GM12878 (cell line): ENCODE measurements at regions not wholly inside any gene's neighbourhood (a gene's known extent, or its start where the extent isn't known, plus 50 kb on each side); places are given as distances from the start of the nearest gene placed in this dataset.

Experiments
- CTCF ChIP-seq, 3 experiments: IDR thresholded peaks in 2 of 3; conservative IDR thresholded peaks in 1 of 3; 2 replicates each; pipeline ENCODE4 v1.5.1; 2011; ENCODE audit warnings: low read depth in 3 of 3, low read length in 3 of 3, mild to moderate bottlenecking in 3 of 3, control low read depth in 2 of 3, moderate library complexity in 2 of 3, inconsistent platforms in 1 of 3, mixed read lengths in 1 of 3; ENCODE audit not compliant: control insufficient read depth in 2 of 3, insufficient read depth in 1 of 3; ENCODE audit errors: extremely low read depth in 1 of 3
- HCFC1 ChIP-seq: fragments of 150-350 bp; IDR thresholded peaks from 2 replicates; pipeline ENCODE4 v1.6.1; 2014; ENCODE audit warnings: low read length
- JUND ChIP-seq: IDR thresholded peaks from 2 replicates; pipeline ENCODE4 v1.6.1; 2012; ENCODE audit warnings: low read depth, mild to moderate bottlenecking, low read length, improper control_type of control experiment, moderate library complexity
- MTA3 ChIP-seq: IDR thresholded peaks from 2 replicates; pipeline ENCODE4 v1.6.1; 2012; ENCODE audit warnings: low read length, inconsistent platforms, borderline replicate concordance
- POLR2A ChIP-seq: IDR thresholded peaks from 2 replicates; pipeline ENCODE4 v1.6.1; 2011; ENCODE audit warnings: low read depth, mild to moderate bottlenecking, low read length
- RAD21 ChIP-seq: IDR thresholded peaks from 2 replicates; pipeline ENCODE4 v1.6.1; 2011; ENCODE audit warnings: mild to moderate bottlenecking, low read depth, low read length, moderate library complexity; ENCODE audit not compliant: insufficient read depth
- SRF ChIP-seq, 2 experiments: IDR thresholded peaks; 2 replicates each; pipeline ENCODE4 v1.6.1; 2011; ENCODE audit warnings: low read depth in 2 of 2, low read length in 2 of 2, mild to moderate bottlenecking in 1 of 2, moderate library complexity in 1 of 2

- TF ChIP-seq CTCF (IDR thresholded peaks at IDR 0.05 in 2 of 3, conservative IDR thresholded peaks at IDR 0.05 in 1 of 3; ENCODE audit: control insufficient read depth in 2 of 3, extremely low read depth in 1 of 3, insufficient read depth in 1 of 3, low read depth in 3 of 3, low read length in 3 of 3) (no peak), SRF (IDR thresholded peaks at IDR 0.05; ENCODE audit: low read depth in 2 of 2, low read length in 2 of 2) (no peak), POLR2A (no peak), JUND (no peak), HCFC1 (no peak), RAD21 (no peak), MTA3 (no peak)
Observed at GRCh38 chr4:133424605-133425004, 275.5 kb downstream of the PCDH10 start.
